Caco-2 (cell line): ENCODE measurements at regions not wholly inside any gene's neighbourhood (a gene's known extent, or its start where the extent isn't known, plus 50 kb on each side); places are given as distances from the start of the nearest gene placed in this dataset.

Experiments used
- BruUV-seq: library from RNA; stranded (reverse); fragments of 400-500 nt; replicated peaks from 2 replicates; lab custom pipeline; 2021; lab: Mats Ljungman, UMichigan
- CTCF ChIA-PET: fragments of 300-600 bp; sonication (Branson Sonifier 250); formaldehyde crosslinking; loops from one replicate; lab custom pipeline; 2022; ENCODE audit warnings: antibody characterized with exemption; lab: Charles Lee
- POLR2A ChIA-PET: fragments of 300-600 bp; sonication (Branson Sonifier 250); formaldehyde crosslinking; loops from one replicate; lab custom pipeline; 2022; ENCODE audit warnings: antibody characterized with exemption; lab: Charles Lee
- DNase-seq, 2 experiments: peaks; one replicate each; pipeline versions ENCODE4 v3.0.0 to v3.0.0-alpha.2; 2020 to 2022
- H3K27me3 ChIP-seq: replicated peaks from 2 replicates; pipeline ENCODE4 v1.6.0; 2011; ENCODE audit warnings: low read length; ENCODE audit not compliant: control insufficient read depth, insufficient read depth
- H3K36me3 ChIP-seq: 2 replicates; pipeline ENCODE4 v1.5.1; 2011; ENCODE audit warnings: low read length; ENCODE audit not compliant: control insufficient read depth, insufficient read depth
- H3K4me1 ChIP-seq: fragments of 250-450 bp; sonication (Bioruptor Pico); 2 replicates; pipeline ENCODE4 v1.5.1; 2020; ENCODE audit warnings: mild to moderate bottlenecking
- H3K4me3 ChIP-seq: 2 replicates; pipeline ENCODE4 v1.5.1; 2011; ENCODE audit warnings: low read depth, mild to moderate bottlenecking, control low read depth, low read length
- H3K9me3 ChIP-seq: fragments of 250-450 bp; sonication (Bioruptor Pico); 2 replicates; pipeline ENCODE4 v1.5.1; 2020; ENCODE audit warnings: mild to moderate bottlenecking, moderate library complexity
- H3K27ac Mint-ChIP-seq: one replicate; pipeline ENCODE4 v1.8.0; 2022; ENCODE audit warnings: mixed read lengths; ENCODE audit not compliant: unreplicated experiment
- H3K27me3 Mint-ChIP-seq: one replicate; pipeline ENCODE4 v1.8.0; 2022; ENCODE audit warnings: mixed read lengths; ENCODE audit not compliant: insufficient read depth, unreplicated experiment
- H3K36me3 Mint-ChIP-seq: one replicate; pipeline ENCODE4 v1.8.0; 2022; ENCODE audit warnings: mild to moderate bottlenecking, mixed read lengths; ENCODE audit not compliant: insufficient read depth, unreplicated experiment
- H3K4me1 Mint-ChIP-seq: one replicate; pipeline ENCODE4 v1.8.0; 2022; ENCODE audit warnings: low read depth, mixed read lengths; ENCODE audit not compliant: unreplicated experiment
- H3K4me3 Mint-ChIP-seq: one replicate; pipeline ENCODE4 v1.8.0; 2022; ENCODE audit warnings: mild to moderate bottlenecking, moderate library complexity, mixed read lengths; ENCODE audit not compliant: unreplicated experiment
- H3K9me3 Mint-ChIP-seq: one replicate; pipeline ENCODE4 v1.8.0; 2022; ENCODE audit warnings: mixed read lengths; ENCODE audit not compliant: unreplicated experiment
- intact Hi-C: fragments of 100-400 bp; cut with micrococcal nuclease; formaldehyde crosslinking; loops from one replicate; pipeline ENCODE4 v1.10.0; 2022; ENCODE audit not compliant: unreplicated experiment
- TF ChIP-seq, protein P1 (sequence below), 2 experiments: fragments of 200-600 bp in 1 of 2; IDR thresholded peaks; 1 replicate in 1 of 2; 2 replicates in 1 of 2; pipeline versions ENCODE4 v1.5.1 to v1.8.0; 2011 to 2022; ENCODE audit warnings: antibody characterized with exemption in 1 of 2, control low read depth in 1 of 2, inconsistent platforms in 1 of 2, low read depth in 1 of 2, low read length in 1 of 2, mild to moderate bottlenecking in 1 of 2, moderate library complexity in 1 of 2; ENCODE audit not compliant: insufficient read depth in 1 of 2, severe bottlenecking in 1 of 2, unreplicated experiment in 1 of 2

DNA sequence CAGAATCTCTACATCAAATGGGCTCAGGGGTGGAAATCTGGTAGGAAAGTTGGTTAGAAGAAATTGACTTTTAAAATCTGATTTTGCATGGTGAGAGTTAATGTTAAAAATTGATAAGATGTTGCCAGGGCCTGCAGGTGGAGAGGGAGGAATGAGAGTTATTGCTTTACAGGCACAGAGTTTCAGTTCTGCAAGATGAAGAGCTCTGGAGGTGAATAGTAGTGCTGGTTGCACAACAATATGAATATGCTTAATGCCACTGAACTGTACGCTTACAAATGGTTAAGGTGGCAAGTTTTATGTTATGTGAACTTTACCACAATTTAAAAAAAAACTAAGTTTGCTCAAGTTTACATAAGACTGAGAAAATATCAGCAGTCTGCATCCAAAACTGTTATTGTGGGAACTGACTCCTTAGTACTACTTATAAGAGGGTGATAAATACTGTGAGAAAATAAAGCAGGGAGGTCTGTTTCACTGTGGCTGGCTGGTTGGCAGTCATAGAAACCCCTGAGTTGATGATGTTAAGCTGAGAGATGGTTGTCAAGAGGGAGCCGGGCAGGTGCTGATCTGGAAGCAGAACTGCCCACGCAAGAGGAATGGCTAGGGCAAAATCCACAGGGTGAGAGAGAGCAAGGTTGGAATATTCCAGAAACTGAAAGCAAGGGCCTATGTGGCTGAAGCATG, 144.9 kb downstream of the EDEM1 start:
- Histone ChIP-seq H3K4me1 (peaks cover 35% of the 10 kb centered on the region), H3K36me3 (no peaks in the 10 kb centered on the region), H3K27me3 (no peaks in the 10 kb centered on the region), H3K9me3 (no peaks in the 10 kb centered on the region), H3K4me3 (no peak overlapping the region)
- no peak for DNase-seq
- H3K9me3 Mint-ChIP-seq: no peaks in the 10 kb centered on the region
- ChIA-PET POLR2A (no interaction called here), CTCF (interaction anchor here (0.5 kb wide), 2 partner anchors 10 to 206 kb away, joined by 3 read pairs; no protein-coding TSS in a partner anchor)
- H3K4me3 Mint-ChIP-seq: peak overlapping the region; percentile 48
- peaks cover 26% of the 10 kb centered on the region for H3K4me1 Mint-ChIP-seq
- intact Hi-C loops: loop anchor here (1.0 to 10.0 kb wide), 5 partner anchors 10 to 202 kb away; no protein-coding TSS in a partner anchor
- H3K27me3 Mint-ChIP-seq: no peaks in the 10 kb centered on the region
- no TSS peak for BruUV-seq
- H3K36me3 Mint-ChIP-seq: peaks cover 11% of the 10 kb centered on the region
- peak overlapping the region; percentile 88 for H3K27ac Mint-ChIP-seq
- TF ChIP-seq, protein P1, sequence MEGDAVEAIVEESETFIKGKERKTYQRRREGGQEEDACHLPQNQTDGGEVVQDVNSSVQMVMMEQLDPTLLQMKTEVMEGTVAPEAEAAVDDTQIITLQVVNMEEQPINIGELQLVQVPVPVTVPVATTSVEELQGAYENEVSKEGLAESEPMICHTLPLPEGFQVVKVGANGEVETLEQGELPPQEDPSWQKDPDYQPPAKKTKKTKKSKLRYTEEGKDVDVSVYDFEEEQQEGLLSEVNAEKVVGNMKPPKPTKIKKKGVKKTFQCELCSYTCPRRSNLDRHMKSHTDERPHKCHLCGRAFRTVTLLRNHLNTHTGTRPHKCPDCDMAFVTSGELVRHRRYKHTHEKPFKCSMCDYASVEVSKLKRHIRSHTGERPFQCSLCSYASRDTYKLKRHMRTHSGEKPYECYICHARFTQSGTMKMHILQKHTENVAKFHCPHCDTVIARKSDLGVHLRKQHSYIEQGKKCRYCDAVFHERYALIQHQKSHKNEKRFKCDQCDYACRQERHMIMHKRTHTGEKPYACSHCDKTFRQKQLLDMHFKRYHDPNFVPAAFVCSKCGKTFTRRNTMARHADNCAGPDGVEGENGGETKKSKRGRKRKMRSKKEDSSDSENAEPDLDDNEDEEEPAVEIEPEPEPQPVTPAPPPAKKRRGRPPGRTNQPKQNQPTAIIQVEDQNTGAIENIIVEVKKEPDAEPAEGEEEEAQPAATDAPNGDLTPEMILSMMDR (IDR thresholded peaks at IDR 0.05; ENCODE audit: insufficient read depth in 1 of 2, low read depth in 1 of 2, low read length in 1 of 2, severe bottlenecking in 1 of 2, unreplicated experiment in 1 of 2): no peak

DNA sequence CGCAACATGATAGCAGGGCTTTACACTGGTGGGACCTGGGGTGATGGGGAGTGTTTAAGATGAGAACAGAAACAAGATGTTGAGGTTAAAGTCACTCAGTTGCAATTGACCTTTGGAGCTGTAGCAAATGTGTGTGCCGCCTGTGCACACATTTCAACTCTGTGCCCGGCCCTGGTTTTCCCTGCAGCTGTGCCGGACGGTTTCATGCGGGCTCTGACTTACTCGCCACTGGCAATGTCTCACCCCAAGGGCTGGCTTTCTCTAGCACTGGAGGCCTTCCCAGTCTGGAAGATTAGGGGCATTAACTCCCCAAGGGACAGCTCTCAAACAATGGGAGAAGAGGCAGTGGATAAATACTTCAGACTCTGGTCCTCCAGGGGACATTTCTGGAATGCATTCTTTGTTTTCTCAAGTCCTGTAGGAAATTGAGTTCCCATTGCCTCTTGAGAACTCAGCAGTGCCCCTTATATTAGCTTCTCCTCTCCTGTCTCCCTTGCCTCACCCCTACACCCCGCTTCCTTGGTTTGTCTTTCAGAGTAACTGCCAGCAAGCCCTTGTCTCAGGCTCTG, 152.5 kb downstream of the EDEM1 start:
- POLR2A ChIA-PET: no interaction called here
- no TSS peak for BruUV-seq
- no peak overlapping the region for H3K27ac Mint-ChIP-seq

DNA sequence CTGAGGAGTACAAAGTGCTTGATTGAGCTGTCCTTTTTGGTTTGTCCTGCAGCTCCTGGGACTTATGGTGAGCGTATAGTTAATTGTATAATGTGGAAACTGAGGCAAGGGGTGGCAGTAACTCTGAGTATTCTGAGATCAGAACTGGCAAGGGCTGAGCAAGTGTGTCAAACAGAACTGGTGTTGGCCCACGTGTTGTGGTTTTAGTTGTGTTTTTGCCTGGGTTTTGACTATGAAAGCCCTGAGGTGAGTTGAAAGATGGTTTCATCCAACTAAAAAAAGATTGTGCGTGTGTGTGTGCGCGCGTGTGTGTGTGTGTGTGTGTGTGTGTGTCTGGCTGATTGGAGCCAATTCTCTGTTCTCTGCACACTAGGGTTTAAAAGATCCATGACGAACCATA, 154.1 kb downstream of the EDEM1 start:
- Histone ChIP-seq H3K27me3 (no peaks in the 10 kb centered on the region), H3K9me3 (no peaks in the 10 kb centered on the region), H3K36me3 (no peaks in the 10 kb centered on the region), H3K4me1 (no peaks in the 10 kb centered on the region), H3K4me3 (no peak overlapping the region)
- ChIA-PET POLR2A (no interaction called here), CTCF (no interaction called here)
- Mint-ChIP-seq H3K4me1 (peaks cover 6% of the 10 kb centered on the region), H3K36me3 (no peaks in the 10 kb centered on the region), H3K27me3 (no peaks in the 10 kb centered on the region), H3K4me3 (no peak overlapping the region), H3K27ac (no peak overlapping the region), H3K9me3 (peaks cover 11% of the 10 kb centered on the region)
- no peak for DNase-seq
- intact Hi-C loops: no loop called here
- BruUV-seq: no TSS peak
- TF ChIP-seq, protein P1 (IDR thresholded peaks at IDR 0.05; ENCODE audit: insufficient read depth in 1 of 2, low read depth in 1 of 2, low read length in 1 of 2, severe bottlenecking in 1 of 2, unreplicated experiment in 1 of 2): no peak

More for the DNA sequence above, 152.5 kb downstream of the EDEM1 start:
- Mint-ChIP-seq H3K4me1 (peaks cover 12% of the 10 kb centered on the region), H3K4me3 (no peak overlapping the region), H3K36me3 (no peaks in the 10 kb centered on the region), H3K9me3 (peaks cover 11% of the 10 kb centered on the region), H3K27me3 (no peaks in the 10 kb centered on the region)
- Histone ChIP-seq H3K27me3 (no peaks in the 10 kb centered on the region), H3K4me1 (no peaks in the 10 kb centered on the region), H3K36me3 (no peaks in the 10 kb centered on the region), H3K9me3 (no peaks in the 10 kb centered on the region), H3K4me3 (no peak overlapping the region)
- TF ChIP-seq, protein P1 (IDR thresholded peaks at IDR 0.05; ENCODE audit: insufficient read depth in 1 of 2, low read depth in 1 of 2, low read length in 1 of 2, severe bottlenecking in 1 of 2, unreplicated experiment in 1 of 2): no peak
- intact Hi-C loops: loop anchor here (10.0 kb wide), 1 partner anchor 195 kb away; no protein-coding TSS in a partner anchor
- no peak for DNase-seq
- CTCF ChIA-PET: interaction anchor here (0.6 kb wide), 1 partner anchor 11 kb away, joined by 7 read pairs; no protein-coding TSS in a partner anchor
